ENCODE measurements at regions not wholly inside any gene's neighbourhood (a gene's known extent, or its start where the extent isn't known, plus 50 kb on each side); places are given as distances from the start of the nearest gene placed in this dataset.

GRCh38 chr2:182482511-182482910 is 55.7 kb upstream of the PDE1A start:
- no peak for TF ChIP-seq CTCF (IDR thresholded peaks at IDR 0.05)
- TF ChIP-seq POLR2A (IDR thresholded peaks at IDR 0.05), result no peak

Data from tibial nerve (tissue), 3 donors.